ENCODE measurements at regions not wholly inside any gene's neighbourhood (a gene's known extent, or its start where the extent isn't known, plus 50 kb on each side); places are given as distances from the start of the nearest gene placed in this dataset.

DNA sequence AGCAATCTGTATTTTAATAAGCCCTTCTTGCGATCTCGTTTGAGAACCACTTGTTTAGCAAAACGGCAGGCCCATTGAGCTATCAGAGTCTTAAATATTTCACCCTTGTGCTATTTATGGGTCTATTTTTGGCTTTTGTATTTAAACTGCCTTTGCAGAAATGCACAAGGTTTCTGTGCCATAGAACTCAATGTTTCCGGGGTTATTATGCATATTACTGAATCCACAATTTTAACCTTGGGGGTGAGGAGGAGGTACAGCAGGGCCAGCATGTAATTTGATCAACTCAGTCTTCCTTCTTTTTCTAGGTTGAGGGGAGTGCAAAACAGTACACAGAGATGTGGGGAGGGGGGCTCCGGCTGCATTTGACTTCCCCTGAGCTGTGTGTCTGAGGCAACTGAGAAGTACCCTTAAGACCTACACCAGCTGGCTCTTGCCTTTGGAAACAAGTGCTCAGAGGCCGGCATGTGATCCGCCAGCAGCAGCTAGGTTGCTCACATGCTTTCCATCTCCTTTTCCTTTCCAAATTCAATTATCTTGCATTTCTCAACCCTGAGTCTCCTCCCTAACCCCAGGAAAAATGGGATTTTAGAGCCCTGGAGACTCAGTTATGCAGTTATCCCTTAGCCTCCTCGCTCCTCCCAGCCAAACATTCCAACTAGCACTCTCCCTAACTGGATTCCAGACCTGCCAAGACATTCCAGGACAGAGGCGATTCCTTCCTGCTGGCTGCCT lies 103.0 kb downstream of the HNRNPLL start (continued):
- no peak for TF ChIP-seq BCLAF1 (IDR thresholded peaks at IDR 0.05)
- no peak for TF ChIP-seq ASH2L (IDR thresholded peaks at IDR 0.05; ENCODE audit: borderline replicate concordance, low read depth)
- TF ChIP-seq CHD1 (IDR thresholded peaks at IDR 0.05; ENCODE audit: low read depth, low read length) = no peak
- no peak for TF ChIP-seq RCOR1 (conservative IDR thresholded peaks at IDR 0.05; ENCODE audit: low read depth, low read length)
- TF ChIP-seq JUND (IDR thresholded peaks at IDR 0.05; ENCODE audit: low read depth, low read length) = no peak
- no peak for TF ChIP-seq MLLT1 (IDR thresholded peaks at IDR 0.05)
- TF ChIP-seq STAT3 (IDR thresholded peaks at IDR 0.05; ENCODE audit: low read depth, low read length) = no peak
- no peak for TF ChIP-seq TBL1XR1 (IDR thresholded peaks at IDR 0.05; ENCODE audit: low read depth, low read length)
